Loucy (cell line): ENCODE measurements at regions not wholly inside any gene's neighbourhood (a gene's known extent, or its start where the extent isn't known, plus 50 kb on each side); places are given as distances from the start of the nearest gene placed in this dataset.
"Not testable (repeated sequence)": the region's sequence is repeated elsewhere in the genome, so short reads cannot be mapped to it uniquely, and the experiment has no call there.

Source experiments
- H2AFZ ChIP-seq: fragments of 200-600 bp; sonication (generic); 2 replicates; pipeline ENCODE4 v1.6.0; 2016; ENCODE audit warnings: antibody characterized with exemption, mild to moderate bottlenecking, low read length, moderate library complexity
- H3F3A ChIP-seq: fragments of 200-600 bp; 2 replicates; pipeline ENCODE4 v1.6.0; 2016; ENCODE audit warnings: antibody characterized with exemption, low read depth, mild to moderate bottlenecking
- H3K27me3 ChIP-seq: fragments of 200-600 bp; sonication (generic); 2 replicates; pipeline ENCODE4 v1.6.1; 2014; ENCODE audit warnings: low read length, mild to moderate bottlenecking; ENCODE audit not compliant: insufficient read depth, poor library complexity, severe bottlenecking
- H3K36me3 ChIP-seq: fragments of 200-600 bp; sonication (generic); 2 replicates; pipeline ENCODE4 v1.6.1; 2016; ENCODE audit warnings: low read length; ENCODE audit not compliant: insufficient read depth
- H3K4me1 ChIP-seq: fragments of 200-600 bp; sonication (generic); 2 replicates; pipeline ENCODE4 v1.5.1; 2014; ENCODE audit warnings: low read length, mild to moderate bottlenecking; ENCODE audit not compliant: insufficient read depth, poor library complexity, severe bottlenecking
- H3K4me2 ChIP-seq: fragments of 200-600 bp; sonication (generic); 2 replicates; pipeline ENCODE4 v1.6.0; 2014; ENCODE audit warnings: antibody characterized with exemption, low read length, low read depth, mild to moderate bottlenecking; ENCODE audit not compliant: poor library complexity, severe bottlenecking
- H3K4me3 ChIP-seq: fragments of 200-600 bp; sonication (generic); 2 replicates; pipeline ENCODE4 v1.5.1; 2014; ENCODE audit warnings: low read length, mild to moderate bottlenecking, mixed read lengths; ENCODE audit not compliant: poor library complexity, severe bottlenecking
- H3K79me2 ChIP-seq: fragments of 200-600 bp; sonication (generic); 2 replicates; pipeline ENCODE4 v1.6.1; 2014; ENCODE audit warnings: low read length; ENCODE audit not compliant: insufficient read depth
- H3K9ac ChIP-seq: fragments of 200-600 bp; sonication (generic); 2 replicates; pipeline ENCODE4 v1.6.0; 2014; ENCODE audit warnings: mild to moderate bottlenecking, low read depth, low read length, moderate library complexity; ENCODE audit not compliant: poor library complexity, severe bottlenecking
- H3K9me2 ChIP-seq: fragments of 200-600 bp; sonication (generic); replicated peaks from 2 replicates; pipeline ENCODE4 v1.6.1; 2016; ENCODE audit warnings: low read depth, low read length, mixed read lengths
- H3K9me3 ChIP-seq: fragments of 200-600 bp; sonication (generic); 2 replicates; pipeline ENCODE4 v1.6.1; 2014; ENCODE audit warnings: mild to moderate bottlenecking, antibody characterized with exemption, low read length, low read depth; ENCODE audit not compliant: insufficient read depth
- H4K20me1 ChIP-seq: fragments of 200-600 bp; sonication (generic); 2 replicates; pipeline ENCODE4 v1.6.0; 2014; ENCODE audit warnings: antibody characterized with exemption, low read length, mild to moderate bottlenecking; ENCODE audit not compliant: insufficient read depth, poor library complexity, severe bottlenecking
- EZH2phosphoT487 ChIP-seq: fragments of 200-600 bp; IDR thresholded peaks from 2 replicates; pipeline ENCODE4 v1.6.1; 2018; ENCODE audit warnings: antibody characterized with exemption, mild to moderate bottlenecking, moderate library complexity, borderline replicate concordance
- TF ChIP-seq, protein P1 (sequence below): fragments of 200-600 bp; sonication (generic); conservative IDR thresholded peaks from 2 replicates; pipeline ENCODE4 v1.5.1; 2014; ENCODE audit warnings: mild to moderate bottlenecking, antibody characterized with exemption, low read length

DNA sequence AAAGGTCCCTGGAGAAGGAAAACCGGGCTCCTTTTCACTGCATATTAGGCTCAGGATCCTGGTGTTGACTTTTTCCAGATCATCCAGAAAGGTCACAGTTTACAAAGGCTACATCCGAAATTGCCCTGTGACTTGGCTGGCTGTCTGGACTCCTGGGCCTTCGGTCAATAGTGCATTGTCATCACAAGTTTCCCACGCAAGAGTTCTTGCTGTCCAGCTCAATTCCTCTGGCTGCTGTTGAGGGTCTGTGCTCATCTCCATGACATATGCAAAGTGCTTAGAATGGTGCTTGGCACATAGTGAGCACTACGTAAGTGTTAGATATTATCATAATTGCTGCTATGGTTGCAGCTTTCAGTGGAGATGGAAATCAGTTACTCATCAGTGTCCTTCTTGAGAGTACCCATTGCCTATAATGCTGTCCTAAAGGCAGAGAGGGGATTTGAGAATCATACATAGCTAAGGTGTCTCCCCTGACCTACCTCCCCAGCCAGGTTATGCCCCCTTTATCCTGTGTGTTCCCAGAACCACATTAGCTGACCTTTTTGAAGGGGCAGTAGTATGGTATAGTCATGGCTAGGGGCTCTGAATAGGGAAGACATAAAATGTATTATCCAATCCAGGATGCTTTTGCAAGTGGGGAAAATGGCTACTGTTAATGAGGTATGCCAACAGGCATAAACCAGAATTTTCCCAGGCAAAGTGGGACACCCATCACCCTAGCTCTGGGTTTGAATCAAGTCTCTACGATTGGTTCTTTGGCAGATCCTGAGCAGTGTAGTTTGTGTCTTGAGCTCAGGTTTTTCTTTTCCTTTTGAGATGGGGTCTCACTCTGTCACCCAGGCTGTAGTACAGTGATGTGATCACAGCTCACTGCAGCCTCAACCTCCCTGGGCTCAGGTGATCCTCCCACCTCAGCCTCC lies 132.0 kb upstream of the CCND2 start:
- Histone ChIP-seq H3K4me1 (peaks cover 46% of the 10 kb centered on the region), H3K4me2 (no peak overlapping the region), H3K9me2 (no peaks in the 10 kb centered on the region), H3K4me3 (no peak overlapping the region), H3K36me3 (no peaks in the 10 kb centered on the region), H3K79me2 (no peaks in the 10 kb centered on the region), H4K20me1 (no peaks in the 10 kb centered on the region), H3K27me3 (no peaks in the 10 kb centered on the region), H3K9me3 (no peaks in the 10 kb centered on the region), H3K9ac (peak overlapping the region; percentile 50), H3F3A (no peaks in the 10 kb centered on the region), H2AFZ (no peak overlapping the region)
- TF ChIP-seq EZH2phosphoT487: no peak
- TF ChIP-seq, protein P1, sequence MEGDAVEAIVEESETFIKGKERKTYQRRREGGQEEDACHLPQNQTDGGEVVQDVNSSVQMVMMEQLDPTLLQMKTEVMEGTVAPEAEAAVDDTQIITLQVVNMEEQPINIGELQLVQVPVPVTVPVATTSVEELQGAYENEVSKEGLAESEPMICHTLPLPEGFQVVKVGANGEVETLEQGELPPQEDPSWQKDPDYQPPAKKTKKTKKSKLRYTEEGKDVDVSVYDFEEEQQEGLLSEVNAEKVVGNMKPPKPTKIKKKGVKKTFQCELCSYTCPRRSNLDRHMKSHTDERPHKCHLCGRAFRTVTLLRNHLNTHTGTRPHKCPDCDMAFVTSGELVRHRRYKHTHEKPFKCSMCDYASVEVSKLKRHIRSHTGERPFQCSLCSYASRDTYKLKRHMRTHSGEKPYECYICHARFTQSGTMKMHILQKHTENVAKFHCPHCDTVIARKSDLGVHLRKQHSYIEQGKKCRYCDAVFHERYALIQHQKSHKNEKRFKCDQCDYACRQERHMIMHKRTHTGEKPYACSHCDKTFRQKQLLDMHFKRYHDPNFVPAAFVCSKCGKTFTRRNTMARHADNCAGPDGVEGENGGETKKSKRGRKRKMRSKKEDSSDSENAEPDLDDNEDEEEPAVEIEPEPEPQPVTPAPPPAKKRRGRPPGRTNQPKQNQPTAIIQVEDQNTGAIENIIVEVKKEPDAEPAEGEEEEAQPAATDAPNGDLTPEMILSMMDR: no peak

DNA sequence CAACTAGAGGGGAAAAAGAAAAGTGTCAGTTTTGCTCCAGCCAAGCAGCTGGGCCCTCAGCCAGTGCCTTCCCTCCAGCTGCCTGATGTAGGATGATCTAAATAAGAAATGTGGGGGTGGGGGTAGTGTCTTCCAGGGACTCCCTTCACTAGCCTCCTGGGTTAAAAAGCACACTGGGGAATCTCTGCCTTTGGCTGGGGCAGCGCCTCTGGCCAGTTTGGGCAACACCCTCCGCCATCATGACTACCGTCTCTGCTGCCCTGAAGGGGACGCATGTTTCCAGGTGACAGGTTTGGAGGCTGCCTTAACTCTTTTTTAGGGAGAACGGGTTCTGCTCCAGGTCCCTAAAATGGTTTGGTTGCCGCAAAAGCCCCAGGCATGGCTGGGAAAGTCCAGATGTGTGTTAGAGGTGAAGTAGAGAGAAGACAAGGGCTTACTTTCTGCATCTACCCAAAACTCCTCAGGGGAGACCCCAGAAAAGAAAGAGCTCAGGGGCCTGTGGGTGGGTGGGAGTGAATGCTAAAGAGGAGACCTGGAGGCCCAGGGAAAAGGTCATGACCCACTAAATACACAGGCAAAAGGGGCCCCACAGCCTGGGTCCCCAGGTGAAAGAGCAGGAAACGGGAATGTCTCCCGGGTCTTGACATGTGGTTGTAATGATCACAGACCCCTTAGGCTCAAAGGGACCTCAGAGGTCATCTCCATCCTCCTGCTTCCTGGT lies 132.8 kb upstream of the CCND2 start:
- H3K36me3 ChIP-seq: no peaks in the 10 kb centered on the region
- H3K4me3 ChIP-seq: no peak overlapping the region
- H3K9me2 ChIP-seq: no peaks in the 10 kb centered on the region
- peak overlapping the region; percentile 5 for H3K9ac ChIP-seq
- no peaks in the 10 kb centered on the region for H3F3A ChIP-seq
- H3K9me3 ChIP-seq: no peaks in the 10 kb centered on the region
- H4K20me1 ChIP-seq: no peaks in the 10 kb centered on the region
- no peak overlapping the region for H2AFZ ChIP-seq
- H3K79me2 ChIP-seq: no peaks in the 10 kb centered on the region
- H3K4me2 ChIP-seq: no peak overlapping the region
- H3K4me1 ChIP-seq: peaks cover 55% of the 10 kb centered on the region
- no peaks in the 10 kb centered on the region for H3K27me3 ChIP-seq
- no peak for TF ChIP-seq EZH2phosphoT487
- TF ChIP-seq, protein P1: no peak

DNA sequence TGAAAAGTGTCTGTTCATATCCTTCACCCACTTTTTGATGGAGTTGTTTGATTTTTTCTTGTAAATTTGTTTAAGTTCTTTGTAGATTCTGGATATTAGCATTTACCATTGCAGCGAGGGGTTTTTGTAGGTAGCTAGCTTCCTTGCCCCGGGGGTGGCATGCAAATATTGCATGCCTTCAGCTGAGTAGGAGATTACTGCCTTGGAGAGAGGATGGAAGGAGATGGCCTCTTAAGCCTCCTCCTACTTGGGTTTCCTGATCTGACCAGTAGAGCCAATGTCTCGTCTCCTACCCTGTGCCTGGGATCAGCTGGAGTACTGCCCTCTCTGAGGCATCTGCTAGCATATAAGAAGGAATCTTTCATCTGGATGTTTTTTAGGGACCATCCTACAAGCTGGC lies 134.4 kb upstream of the CCND2 start:
- H3K9ac ChIP-seq: no peak overlapping the region
- H3K27me3 ChIP-seq: no peaks in the 10 kb centered on the region
- H2AFZ ChIP-seq: no peak overlapping the region
- no peaks in the 10 kb centered on the region for H3F3A ChIP-seq
- no peak for TF ChIP-seq EZH2phosphoT487
- TF ChIP-seq, protein P1: no peak
- H3K79me2 ChIP-seq: no peaks in the 10 kb centered on the region
- peaks cover 60% of the 10 kb centered on the region for H3K4me1 ChIP-seq
- no peak overlapping the region for H3K4me3 ChIP-seq
- no peaks in the 10 kb centered on the region for H3K36me3 ChIP-seq
- H4K20me1 ChIP-seq: no peaks in the 10 kb centered on the region
- H3K4me2 ChIP-seq: peak overlapping the region; percentile 21
- H3K9me2 ChIP-seq: no peaks in the 10 kb centered on the region
- no peaks in the 10 kb centered on the region for H3K9me3 ChIP-seq

DNA sequence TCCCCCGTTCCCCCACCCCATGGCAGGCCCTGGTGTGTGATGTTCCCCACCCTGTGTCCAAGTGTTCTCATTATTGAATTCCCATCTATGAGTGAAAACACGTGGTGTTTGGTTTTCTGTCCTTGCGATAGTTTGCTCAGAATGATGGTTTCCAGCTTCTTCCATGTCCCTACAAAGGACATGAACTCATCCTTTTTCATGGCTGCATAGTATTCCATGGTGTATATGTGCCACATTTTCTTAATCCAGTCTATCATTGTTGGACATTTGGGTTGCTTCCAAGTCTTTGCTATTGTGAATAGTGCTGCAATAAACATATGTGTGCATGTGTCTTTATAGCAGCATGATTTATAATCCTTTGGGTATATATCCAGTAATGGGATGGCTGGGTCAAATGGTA lies 135.0 kb upstream of the CCND2 start:
- not testable (repeated sequence) for H3K9me2 ChIP-seq, H3K79me2 ChIP-seq, H3K27me3 ChIP-seq, H3K9me3 ChIP-seq, H3K4me2 ChIP-seq, H4K20me1 ChIP-seq, H3F3A ChIP-seq, H3K9ac ChIP-seq, H3K4me3 ChIP-seq, H2AFZ ChIP-seq, H3K36me3 ChIP-seq
- peaks cover 60% of the 10 kb centered on the region for H3K4me1 ChIP-seq
